DND-41 (cell line): ENCODE measurements at regions not wholly inside any gene's neighbourhood (a gene's known extent, or its start where the extent isn't known, plus 50 kb on each side); places are given as distances from the start of the nearest gene placed in this dataset.

ENCODE experiments used
- ATAC-seq: fragments of 200-7000 bp; cut with Tn5 transposase; 3 replicates; pipeline ENCODE4 v1.9.1; 2021; ENCODE audit warnings: low read depth; ENCODE audit not compliant: insufficient read depth
- DNase-seq: peaks from one replicate; pipeline ENCODE4 v3.0.0-alpha.2; 2020
- H2AFZ ChIP-seq: 2 replicates; pipeline ENCODE4 v1.6.0; 2012; ENCODE audit warnings: low read depth, low read length
- H3K27ac ChIP-seq: 2 replicates; pipeline ENCODE4 v1.5.1; 2012; ENCODE audit warnings: low read length, inconsistent platforms
- H3K27me3 ChIP-seq: fragments of 200-600 bp; sonication (generic); 2 replicates; pipeline ENCODE4 v1.6.0; 2012; ENCODE audit warnings: low read length, mild to moderate bottlenecking, inconsistent platforms; ENCODE audit not compliant: insufficient read depth, poor library complexity
- H3K36me3 ChIP-seq: 2 replicates; pipeline ENCODE4 v1.5.1; 2012; ENCODE audit warnings: low read length, inconsistent platforms; ENCODE audit not compliant: insufficient read depth
- H3K4me1 ChIP-seq: 2 replicates; pipeline ENCODE4 v1.5.1; 2012; ENCODE audit warnings: mild to moderate bottlenecking, low read length; ENCODE audit not compliant: insufficient read depth
- H3K4me2 ChIP-seq: 2 replicates; pipeline ENCODE4 v1.6.0; 2012; ENCODE audit warnings: mild to moderate bottlenecking, moderate library complexity, low read length, inconsistent platforms; ENCODE audit not compliant: insufficient read depth
- H3K4me3 ChIP-seq, 2 experiments: fragments of 200-600 bp in 1 of 2; shearing (Covaris generic) in 1 of 2; 2 replicates each; pipeline ENCODE4 v1.5.1; 2012 to 2016; ENCODE audit warnings: inconsistent platforms in 2 of 2, low read length in 2 of 2, mild to moderate bottlenecking in 2 of 2, low read depth in 1 of 2, moderate library complexity in 1 of 2
- H3K79me2 ChIP-seq: 2 replicates; pipeline ENCODE4 v1.6.0; 2012; ENCODE audit warnings: low read length, inconsistent platforms; ENCODE audit not compliant: insufficient read depth
- H3K9ac ChIP-seq: 2 replicates; pipeline ENCODE4 v1.6.0; 2012; ENCODE audit warnings: low read depth, mild to moderate bottlenecking, inconsistent platforms, low read length, moderate library complexity
- H3K9me3 ChIP-seq: 2 replicates; pipeline ENCODE4 v1.5.1; 2012; ENCODE audit warnings: low read length, moderate library complexity, mild to moderate bottlenecking, inconsistent platforms; ENCODE audit not compliant: insufficient read depth, severe bottlenecking
- H4K20me1 ChIP-seq: 2 replicates; pipeline ENCODE4 v1.6.0; 2012; ENCODE audit warnings: low read length; ENCODE audit not compliant: insufficient read depth
- CTCF ChIP-seq: IDR thresholded peaks from 2 replicates; pipeline ENCODE4 v1.5.1; 2012; ENCODE audit warnings: borderline replicate concordance, low read length, moderate library complexity, mild to moderate bottlenecking; ENCODE audit not compliant: poor library complexity, severe bottlenecking; ENCODE audit errors: extremely low read depth
- EZH2 ChIP-seq: IDR thresholded peaks from 3 replicates; pipeline ENCODE4 v1.6.1; 2012; ENCODE audit warnings: borderline replicate concordance, low read depth, mild to moderate bottlenecking, moderate library complexity, low read length, inconsistent platforms; ENCODE audit not compliant: severe bottlenecking

- H3K9ac ChIP-seq = no peak overlapping the region
- H3K27me3 ChIP-seq = no peaks in the 10 kb centered on the region
- no peaks in the 10 kb centered on the region for H3K79me2 ChIP-seq
- H3K36me3 ChIP-seq = no peaks in the 10 kb centered on the region
- no peak overlapping the region for H3K27ac ChIP-seq
- DNase-seq (no peak), ATAC-seq (no peak)
- no peak for TF ChIP-seq CTCF
- TF ChIP-seq EZH2 = no peak
- H2AFZ ChIP-seq = no peak overlapping the region
- no peak overlapping the region for H3K4me2 ChIP-seq
- no peaks in the 10 kb centered on the region for H4K20me1 ChIP-seq
- H3K4me3 ChIP-seq = no peak overlapping the region
- H3K4me1 ChIP-seq = no peaks in the 10 kb centered on the region
- H3K9me3 ChIP-seq = no peaks in the 10 kb centered on the region
Measured at GRCh38 chr2:8036366-8036765, 645.5 kb upstream of the ID2 start.

- no peaks in the 10 kb centered on the region for H4K20me1 ChIP-seq
- H3K79me2 ChIP-seq = no peaks in the 10 kb centered on the region
- no peaks in the 10 kb centered on the region for H3K27me3 ChIP-seq
- peaks cover 10% of the 10 kb centered on the region for H3K9me3 ChIP-seq
- no peak overlapping the region for H2AFZ ChIP-seq
- no peak overlapping the region for H3K4me2 ChIP-seq
- no peak overlapping the region for H3K4me3 ChIP-seq
- H3K27ac ChIP-seq = no peak overlapping the region
- DNase-seq (no peak), ATAC-seq (no peak)
- no peaks in the 10 kb centered on the region for H3K4me1 ChIP-seq
- TF ChIP-seq CTCF (no peak), EZH2 (no peak)
- no peak overlapping the region for H3K9ac ChIP-seq
- H3K36me3 ChIP-seq = no peaks in the 10 kb centered on the region
Measured at GRCh38 chr2:8039732-8040131, 642.1 kb upstream of the ID2 start.

- ATAC-seq (no peak), DNase-seq (no peak)
- no peaks in the 10 kb centered on the region for H3K79me2 ChIP-seq
- H3K27me3 ChIP-seq = no peaks in the 10 kb centered on the region
- no peak overlapping the region for H3K4me3 ChIP-seq
- H3K9ac ChIP-seq = no peak overlapping the region
- no peaks in the 10 kb centered on the region for H4K20me1 ChIP-seq
- no peaks in the 10 kb centered on the region for H3K36me3 ChIP-seq
- H3K4me1 ChIP-seq = no peaks in the 10 kb centered on the region
- no peak overlapping the region for H3K4me2 ChIP-seq
- peaks cover 10% of the 10 kb centered on the region for H3K9me3 ChIP-seq
- TF ChIP-seq CTCF (no peak), EZH2 (no peak)
- no peak overlapping the region for H3K27ac ChIP-seq
- no peak overlapping the region for H2AFZ ChIP-seq
Measured at GRCh38 chr2:8043295-8043694, 638.6 kb upstream of the ID2 start.

GRCh38 chr2:8044046-8044594 lies 637.7 kb upstream of the ID2 start:
- Histone ChIP-seq H3K4me3 (no peak overlapping the region), H3K4me1 (no peaks in the 10 kb centered on the region), H3K36me3 (no peaks in the 10 kb centered on the region), H4K20me1 (no peaks in the 10 kb centered on the region), H3K27me3 (no peaks in the 10 kb centered on the region), H3K4me2 (no peak overlapping the region), H3K9ac (no peak overlapping the region), H3K9me3 (peaks cover 10% of the 10 kb centered on the region), H3K79me2 (no peaks in the 10 kb centered on the region), H3K27ac (no peak overlapping the region), H2AFZ (no peak overlapping the region)
- TF ChIP-seq EZH2 (no peak), CTCF (no peak)
- no peak for ATAC-seq
- no peak for DNase-seq
